Activated CD8-positive, alpha-beta T cell treated with anti-CD3 and anti-CD28 coated beads for 36 hours (primary cell): ENCODE measurements at regions not wholly inside any gene's neighbourhood (a gene's known extent, or its start where the extent isn't known, plus 50 kb on each side); places are given as distances from the start of the nearest gene placed in this dataset.
"Not testable (repeated sequence)": the region's sequence is repeated elsewhere in the genome, so short reads cannot be mapped to it uniquely, and the experiment has no call there.

Source experiments
- ATAC-seq: fragments of 200-7000 bp; cut with Tn5 transposase; one replicate; pipeline ENCODE4 v1.10.0; 2021; ENCODE audit warnings: mild to moderate bottlenecking, moderate library complexity
- CTCF ChIA-PET: fragments of 350-600 bp; sonication (Branson Sonifier 250); formaldehyde crosslinking; loops from one replicate; lab custom pipeline; 2021; ENCODE audit warnings: antibody characterized with exemption; lab: Charles Lee
- POLR2A ChIA-PET: fragments of 350-600 bp; sonication (Branson Sonifier 250); formaldehyde crosslinking; loops from one replicate; lab custom pipeline; 2021; ENCODE audit warnings: antibody characterized with exemption; lab: Charles Lee
- DNase-seq: peaks from one replicate; pipeline ENCODE4 v3.0.0-alpha.2; 2020
- H3K27ac Mint-ChIP-seq: one replicate; pipeline ENCODE4 v1.8.0; 2021; ENCODE audit warnings: mild to moderate bottlenecking, mixed read lengths
- H3K27me3 Mint-ChIP-seq: one replicate; pipeline ENCODE4 v1.8.0; 2021; ENCODE audit warnings: mixed read lengths
- H3K36me3 Mint-ChIP-seq: one replicate; pipeline ENCODE4 v1.8.0; 2021; ENCODE audit warnings: low read depth, mixed read lengths
- H3K4me1 Mint-ChIP-seq: one replicate; pipeline ENCODE4 v1.8.0; 2021; ENCODE audit warnings: low read depth, mixed read lengths
- H3K4me3 Mint-ChIP-seq: one replicate; pipeline ENCODE4 v1.8.0; 2021; ENCODE audit warnings: mild to moderate bottlenecking, moderate library complexity, mixed read lengths
- H3K9me3 Mint-ChIP-seq: one replicate; pipeline ENCODE4 v1.8.0; 2021; ENCODE audit warnings: mixed read lengths
- intact Hi-C: fragments of 100-400 bp; cut with micrococcal nuclease; formaldehyde crosslinking; loops from one replicate; pipeline ENCODE4 v1.10.0; 2022
- TF ChIP-seq, protein P1 (sequence below): fragments of 200-600 bp; IDR thresholded peaks from one replicate; pipeline ENCODE4 v1.8.0; 2022; ENCODE audit warnings: antibody characterized with exemption, mild to moderate bottlenecking

DNA sequence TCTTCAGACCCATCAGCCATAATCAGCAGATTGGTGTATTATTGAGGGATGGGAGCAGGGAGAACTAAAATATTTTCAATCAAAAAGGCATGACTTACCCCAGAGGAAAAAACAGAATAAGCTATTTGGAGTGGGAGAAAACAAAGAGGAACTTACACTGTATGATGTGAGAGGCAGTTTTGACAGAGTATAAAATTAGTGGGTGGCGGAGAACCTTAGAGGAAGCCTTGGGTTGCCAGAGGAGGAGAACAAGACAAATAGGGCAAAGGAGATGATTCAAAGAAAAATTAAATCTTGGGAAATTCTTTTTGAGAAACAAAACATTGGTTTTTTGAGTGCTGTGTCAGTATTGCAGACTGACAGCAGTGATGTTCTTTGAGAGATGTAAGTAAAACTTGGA lies 285.0 kb downstream of the C11orf87 start:
- Mint-ChIP-seq H3K27ac (no peak overlapping the region), H3K36me3 (no peaks in the 10 kb centered on the region), H3K27me3 (no peaks in the 10 kb centered on the region), H3K9me3 (peaks cover 2% of the 10 kb centered on the region), H3K4me1 (no peaks in the 10 kb centered on the region), H3K4me3 (no peak overlapping the region)
- ATAC-seq (no peak), DNase-seq (no peak)
- TF ChIP-seq, protein P1, sequence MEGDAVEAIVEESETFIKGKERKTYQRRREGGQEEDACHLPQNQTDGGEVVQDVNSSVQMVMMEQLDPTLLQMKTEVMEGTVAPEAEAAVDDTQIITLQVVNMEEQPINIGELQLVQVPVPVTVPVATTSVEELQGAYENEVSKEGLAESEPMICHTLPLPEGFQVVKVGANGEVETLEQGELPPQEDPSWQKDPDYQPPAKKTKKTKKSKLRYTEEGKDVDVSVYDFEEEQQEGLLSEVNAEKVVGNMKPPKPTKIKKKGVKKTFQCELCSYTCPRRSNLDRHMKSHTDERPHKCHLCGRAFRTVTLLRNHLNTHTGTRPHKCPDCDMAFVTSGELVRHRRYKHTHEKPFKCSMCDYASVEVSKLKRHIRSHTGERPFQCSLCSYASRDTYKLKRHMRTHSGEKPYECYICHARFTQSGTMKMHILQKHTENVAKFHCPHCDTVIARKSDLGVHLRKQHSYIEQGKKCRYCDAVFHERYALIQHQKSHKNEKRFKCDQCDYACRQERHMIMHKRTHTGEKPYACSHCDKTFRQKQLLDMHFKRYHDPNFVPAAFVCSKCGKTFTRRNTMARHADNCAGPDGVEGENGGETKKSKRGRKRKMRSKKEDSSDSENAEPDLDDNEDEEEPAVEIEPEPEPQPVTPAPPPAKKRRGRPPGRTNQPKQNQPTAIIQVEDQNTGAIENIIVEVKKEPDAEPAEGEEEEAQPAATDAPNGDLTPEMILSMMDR: no peak
- intact Hi-C loops: no loop called here
- CTCF ChIA-PET: no interaction called here
- POLR2A ChIA-PET: no interaction called here

DNA sequence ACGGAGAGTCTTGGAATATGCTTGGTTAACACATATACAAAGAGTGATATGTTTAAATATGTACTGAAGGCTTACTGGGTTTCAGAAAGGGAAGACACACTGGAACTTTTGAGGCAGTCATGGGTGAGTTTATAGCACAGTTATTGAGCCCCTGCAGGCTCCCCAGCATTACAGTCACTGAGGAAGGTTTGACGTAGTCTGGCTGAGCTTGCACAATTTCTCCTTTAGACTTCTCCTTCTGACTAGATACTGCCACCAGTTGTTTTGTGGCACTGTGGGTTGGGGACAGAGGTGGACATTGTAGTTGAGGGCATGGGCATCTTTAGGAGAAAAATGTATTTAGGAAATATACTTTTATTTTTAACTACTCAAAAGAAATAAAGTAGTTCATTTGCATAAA lies 285.4 kb downstream of the C11orf87 start:
- H3K9me3 Mint-ChIP-seq: peaks cover 2% of the 10 kb centered on the region
- CTCF ChIA-PET: no interaction called here
- no peaks in the 10 kb centered on the region for H3K36me3 Mint-ChIP-seq
- no peak overlapping the region for H3K27ac Mint-ChIP-seq
- no peak overlapping the region for H3K4me3 Mint-ChIP-seq
- no peak for DNase-seq
- ATAC-seq: no peak
- TF ChIP-seq, protein P1: no peak
- no peaks in the 10 kb centered on the region for H3K27me3 Mint-ChIP-seq
- H3K4me1 Mint-ChIP-seq: no peaks in the 10 kb centered on the region
- POLR2A ChIA-PET: no interaction called here
- intact Hi-C loops: no loop called here

DNA sequence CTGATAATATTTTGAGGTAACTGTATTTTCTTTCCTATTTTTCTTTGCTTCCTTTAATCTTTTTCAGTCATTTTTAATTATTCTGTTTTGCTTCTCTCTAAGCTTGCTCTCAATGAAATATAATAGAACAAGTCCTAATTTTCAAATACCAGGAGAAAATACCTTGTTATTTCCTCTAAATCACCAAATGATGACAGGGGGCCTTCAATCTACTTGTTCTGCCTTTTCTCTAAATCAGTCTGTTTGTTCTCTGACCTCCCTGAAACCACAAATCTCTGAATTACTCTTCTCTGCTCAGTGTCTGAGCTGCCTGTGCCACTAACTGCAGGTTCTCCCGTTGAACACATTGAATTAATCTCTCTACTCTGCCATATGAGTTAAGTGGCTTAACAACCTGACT lies 286.2 kb downstream of the C11orf87 start:
- H3K4me3 Mint-ChIP-seq: no peak overlapping the region
- DNase-seq (no peak), ATAC-seq (no peak)
- no peaks in the 10 kb centered on the region for H3K27me3 Mint-ChIP-seq
- intact Hi-C loops: no loop called here
- no peaks in the 10 kb centered on the region for H3K4me1 Mint-ChIP-seq
- ChIA-PET POLR2A (no interaction called here), CTCF (no interaction called here)
- TF ChIP-seq, protein P1: no peak
- no peak overlapping the region for H3K27ac Mint-ChIP-seq
- H3K36me3 Mint-ChIP-seq: no peaks in the 10 kb centered on the region
- no peaks in the 10 kb centered on the region for H3K9me3 Mint-ChIP-seq

DNA sequence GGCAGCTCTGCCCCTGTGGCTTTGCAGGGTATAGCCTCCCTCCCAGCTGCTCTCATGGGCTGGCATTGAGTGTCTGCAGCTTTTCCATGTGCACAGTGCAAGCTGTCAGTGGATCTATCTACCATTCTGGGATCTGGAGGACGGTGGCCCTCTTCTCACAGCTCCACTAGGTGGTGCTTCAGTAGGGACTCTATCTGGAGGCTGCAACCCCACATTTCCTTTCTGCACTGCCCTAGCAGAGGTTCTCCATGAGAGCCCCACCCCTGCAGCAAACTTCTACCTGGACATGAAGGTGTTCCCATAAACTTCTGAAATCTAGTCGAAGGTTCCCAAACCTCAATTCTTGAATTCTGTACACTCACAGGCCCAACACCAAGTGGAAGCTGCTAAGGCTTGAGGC lies 292.5 kb downstream of the C11orf87 start:
- H3K4me3 Mint-ChIP-seq, H3K36me3 Mint-ChIP-seq, intact Hi-C loops, H3K4me1 Mint-ChIP-seq, H3K27me3 Mint-ChIP-seq, H3K27ac Mint-ChIP-seq, ATAC-seq, DNase-seq, CTCF ChIA-PET: not testable (repeated sequence)
- POLR2A ChIA-PET: interaction anchor here (0.6 kb wide), 1 partner anchor 266 kb away, joined by 3 read pairs; no protein-coding TSS in a partner anchor
- H3K9me3 Mint-ChIP-seq: peaks cover 11% of the 10 kb centered on the region

DNA sequence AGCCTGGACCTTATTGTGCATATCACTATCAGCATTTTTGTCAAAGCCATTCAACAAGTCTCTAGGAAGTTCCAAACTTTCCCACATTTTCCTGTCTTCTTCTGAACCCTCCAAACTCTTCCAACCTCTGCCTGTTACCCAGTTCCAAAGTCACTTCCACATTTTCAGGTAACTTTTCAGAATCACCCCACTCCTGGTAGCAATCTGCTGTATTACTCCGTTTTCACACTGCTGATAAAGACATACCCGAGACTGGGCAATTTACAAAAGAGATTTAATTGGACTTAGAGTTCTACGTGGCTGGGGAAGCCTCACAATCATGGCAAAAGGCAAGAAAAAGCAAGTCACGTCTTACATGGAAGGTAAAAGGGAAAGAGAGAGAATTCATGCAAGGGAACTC lies 293.4 kb downstream of the C11orf87 start:
- H3K27ac Mint-ChIP-seq, ATAC-seq, DNase-seq, H3K4me1 Mint-ChIP-seq, intact Hi-C loops, H3K4me3 Mint-ChIP-seq, H3K27me3 Mint-ChIP-seq, POLR2A ChIA-PET, H3K36me3 Mint-ChIP-seq, CTCF ChIA-PET: not testable (repeated sequence)
- peaks cover 11% of the 10 kb centered on the region for H3K9me3 Mint-ChIP-seq

DNA sequence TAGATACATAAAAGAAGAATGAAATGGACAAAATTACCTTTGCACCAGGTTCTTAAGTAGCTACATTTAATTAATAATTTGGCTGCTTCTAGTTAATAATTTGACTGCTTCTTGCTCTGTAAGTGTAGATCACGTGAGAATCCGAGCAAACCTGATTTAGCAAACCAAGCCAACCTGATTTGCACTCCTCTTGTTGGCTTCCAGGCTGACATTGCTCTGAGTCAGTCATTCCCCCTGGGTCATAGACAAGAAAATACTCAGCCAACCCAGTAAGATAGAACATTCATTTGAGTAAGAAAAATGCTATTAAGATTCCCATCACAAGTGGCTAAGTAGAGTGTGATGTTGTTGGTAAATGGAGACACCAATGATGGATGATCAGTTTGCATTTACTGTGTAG lies 304.1 kb downstream of the C11orf87 start:
- no peak overlapping the region for H3K27ac Mint-ChIP-seq
- H3K36me3 Mint-ChIP-seq: no peaks in the 10 kb centered on the region
- TF ChIP-seq, protein P1: no peak
- H3K4me1 Mint-ChIP-seq: no peaks in the 10 kb centered on the region
- no peak for DNase-seq
- no peak overlapping the region for H3K4me3 Mint-ChIP-seq
- CTCF ChIA-PET: no interaction called here
- no peaks in the 10 kb centered on the region for H3K27me3 Mint-ChIP-seq
- intact Hi-C loops: no loop called here
- H3K9me3 Mint-ChIP-seq: no peaks in the 10 kb centered on the region
- ATAC-seq: no peak
- POLR2A ChIA-PET: no interaction called here
